Ishikawa (cell line): ENCODE measurements at regions not wholly inside any gene's neighbourhood (a gene's known extent, or its start where the extent isn't known, plus 50 kb on each side); places are given as distances from the start of the nearest gene placed in this dataset.

Experiments
- CEBPB ChIP-seq: IDR thresholded peaks from 2 replicates; pipeline ENCODE4 v1.6.1; 2012
- CREB1 ChIP-seq: IDR thresholded peaks from 2 replicates; pipeline ENCODE4 v1.6.1; 2012; ENCODE audit warnings: low read depth
- EGR1 ChIP-seq: IDR thresholded peaks from 2 replicates; pipeline ENCODE4 v1.6.1; 2012
- EP300 ChIP-seq: IDR thresholded peaks from 2 replicates; pipeline ENCODE4 v1.6.1; 2012; ENCODE audit warnings: borderline replicate concordance
- FOXM1 ChIP-seq: IDR thresholded peaks from 2 replicates; pipeline ENCODE4 v1.6.1; 2012; ENCODE audit warnings: low read depth, borderline replicate concordance
- MAX ChIP-seq: IDR thresholded peaks from 2 replicates; pipeline ENCODE4 v1.6.1; 2012
- NFIC ChIP-seq: IDR thresholded peaks from 2 replicates; pipeline ENCODE4 v1.6.1; 2012
- RAD21 ChIP-seq: IDR thresholded peaks from 2 replicates; pipeline ENCODE4 v1.6.1; 2012; ENCODE audit warnings: low read depth
- REST ChIP-seq: IDR thresholded peaks from 2 replicates; pipeline ENCODE4 v1.6.1; 2012; ENCODE audit warnings: low read depth, mild to moderate bottlenecking
- TAF1 ChIP-seq: IDR thresholded peaks from 2 replicates; pipeline ENCODE4 v1.6.1; 2012; ENCODE audit warnings: low read depth, mild to moderate bottlenecking
- TCF12 ChIP-seq: IDR thresholded peaks from 2 replicates; pipeline ENCODE4 v1.6.1; 2012; ENCODE audit warnings: low read depth
- TEAD4 ChIP-seq: IDR thresholded peaks from 2 replicates; pipeline ENCODE4 v1.6.1; 2012
- USF1 ChIP-seq: IDR thresholded peaks from 2 replicates; pipeline ENCODE4 v1.6.1; 2012
- YY1 ChIP-seq: IDR thresholded peaks from 2 replicates; pipeline ENCODE4 v1.6.1; 2012; ENCODE audit warnings: low read depth
- ZBTB7A ChIP-seq: IDR thresholded peaks from 2 replicates; pipeline ENCODE4 v1.6.1; 2012; ENCODE audit warnings: low read depth

- TF ChIP-seq REST (no peak), EP300 (no peak), MAX (no peak), TEAD4 (no peak), EGR1 (no peak), YY1 (no peak), TCF12 (no peak), USF1 (no peak), CREB1 (no peak), NFIC (no peak)
These were observed 889.1 kb upstream of the ZEB2 start for GRCh38 chr2:145408980-145409379.

- TF ChIP-seq NFIC, result no peak
- TF ChIP-seq TEAD4, result no peak
- TF ChIP-seq TCF12, result no peak
- no peak for TF ChIP-seq EGR1
These were observed 884.8 kb upstream of the ZEB2 start for GRCh38 chr2:145404690-145405089.

GRCh38 chr2:145402706-145403277 lies 882.9 kb upstream of the ZEB2 start:
- TF ChIP-seq EP300, result no peak
- TF ChIP-seq USF1, result no peak
- TF ChIP-seq RAD21, result no peak
- TF ChIP-seq REST, result no peak
- TF ChIP-seq ZBTB7A, result no peak
- TF ChIP-seq YY1, result no peak
- no peak for TF ChIP-seq NFIC
- no peak for TF ChIP-seq TEAD4
- no peak for TF ChIP-seq CREB1
- no peak for TF ChIP-seq EGR1
- TF ChIP-seq MAX, result no peak
- no peak for TF ChIP-seq FOXM1
- no peak for TF ChIP-seq TAF1
- no peak for TF ChIP-seq CEBPB
- TF ChIP-seq TCF12, result no peak

- TF ChIP-seq ZBTB7A (no peak), NFIC (no peak), TCF12 (no peak), FOXM1 (no peak), CEBPB (no peak), RAD21 (no peak), YY1 (no peak), USF1 (no peak), EP300 (no peak), TEAD4 (no peak), TAF1 (no peak), EGR1 (no peak)
These were observed 879.2 kb upstream of the ZEB2 start for GRCh38 chr2:145399131-145399530.

GRCh38 chr2:145394181-145394580 lies 874.3 kb upstream of the ZEB2 start:
- TF ChIP-seq EP300, result no peak
- no peak for TF ChIP-seq TCF12
- no peak for TF ChIP-seq YY1
- no peak for TF ChIP-seq RAD21
- TF ChIP-seq REST, result no peak
- no peak for TF ChIP-seq TEAD4
- TF ChIP-seq NFIC, result no peak
- TF ChIP-seq TAF1, result no peak
- no peak for TF ChIP-seq EGR1
- TF ChIP-seq FOXM1, result no peak
- TF ChIP-seq USF1, result no peak
- no peak for TF ChIP-seq CEBPB
- no peak for TF ChIP-seq CREB1
- TF ChIP-seq ZBTB7A, result no peak
- TF ChIP-seq MAX, result no peak
